Pancreas (tissue), 10 donors: ENCODE measurements at regions not wholly inside any gene's neighbourhood (a gene's known extent, or its start where the extent isn't known, plus 50 kb on each side); places are given as distances from the start of the nearest gene placed in this dataset.

Experiments
- ATAC-seq, 4 donors: fragments of 200-7000 bp; cut with Tn5 transposase; one replicate each; pipeline versions ENCODE4 v1.8.0 to v1.9.1; 2020; ENCODE audit warnings: mild to moderate bottlenecking in 4 of 4, moderate library complexity in 4 of 4
- DNase-seq, 6 donors: peaks; one replicate each; pipeline ENCODE4 v3.0.0-alpha.2; 2020
- FAIRE-seq: peaks from 2 replicates; lab custom pipeline; 2012; peaks lifted over from hg19 to GRCh38; lab: Jason Lieb, UNC
- H3K27ac ChIP-seq, 4 donors: fragments of 200-600 bp; sonication (generic); 1 replicate in 3 of 4; 2 replicates in 1 of 4; pipeline versions ENCODE4 v1.5.0 to v1.8.0; 2020
- H3K27me3 ChIP-seq, 4 donors: fragments of 200-600 bp; one replicate each; pipeline ENCODE4 v1.8.0; 2021
- H3K36me3 ChIP-seq, 3 donors: fragments of 200-600 bp; sonication (generic) in 1 of 3; one replicate each; pipeline versions ENCODE4 v1.5.0 to v1.8.0; 2020 to 2021
- H3K4me1 ChIP-seq, 3 donors: fragments of 200-600 bp; one replicate each; pipeline ENCODE4 v1.8.0; 2021
- H3K4me3 ChIP-seq, 4 donors: fragments of 200-600 bp; sonication (generic) in 2 of 4; one replicate each; pipeline versions ENCODE4 v1.5.0 to v1.8.0; 2020 to 2021
- H3K9me3 ChIP-seq, 4 donors: fragments of 200-600 bp; one replicate each; pipeline ENCODE4 v1.8.0; 2021
- CTCF ChIP-seq, 4 donors: fragments of 200-600 bp; sonication (generic) in 3 of 4; IDR thresholded peaks; one replicate each; pipeline versions ENCODE4 v1.5.0 to v1.8.0; 2021; ENCODE audit warnings: antibody characterized with exemption in 4 of 4
- WGBS, 2 donors: extraction: QIAGEN DNeasy Blood & Tissue Kit; methylation state at CpG; one replicate each; pipeline ENCODE4 v1.1.7; 2013; 5-methylcytosine and 5-hydroxymethylcytosine counted together
- intact Hi-C, 3 donors: fragments of 100-400 bp; cut with DNase I; formaldehyde crosslinking; loops; one replicate each; pipeline versions ENCODE4 v1.11.1 to v1.14.2; 2022
- donor health status: healthy with polysubstance abuse.
- donor health status: DM: no; HTN: no; CAD: no; lungs with moderate emphysema.
- donor health status: DM: no; HTN: no; CAD: no.
- donor health status: control.
- donor health status: control.
- donor health status: Bipolar disorder and iron deficiency.
- donor health status: DM: yes; HTN: yes; CAD: no.
- donor health status: DM: no; HTN: no; CAD: no.
- donor health status: DM: no; HTN: no; CAD: no.
- donor health status: DM: yes; HTN: yes; CAD: no.

- Histone ChIP-seq H3K4me1 (no peaks in the 10 kb centered on the region), H3K36me3 (no peaks in the 10 kb centered on the region), H3K9me3 (no peaks in the 10 kb centered on the region), H3K27ac (no peak overlapping the region), H3K4me3 (no peak overlapping the region), H3K27me3 (no peaks in the 10 kb centered on the region)
- 74 to 91% methylated on average over 2 of the region's 2 CpGs for WGBS, 2 donors
- intact Hi-C loops = no loop called here
- no peak for TF ChIP-seq CTCF (IDR thresholded peaks at IDR 0.05)
- ATAC-seq = no peak
- no peak for DNase-seq
- no peak for FAIRE-seq
Observed at GRCh38 chr6:93985953-93986352, 566.6 kb upstream of the EPHA7 start.

- FAIRE-seq = no peak
- H3K27ac ChIP-seq = no peak overlapping the region
- H3K4me1 ChIP-seq = no peaks in the 10 kb centered on the region
- no peaks in the 10 kb centered on the region for H3K27me3 ChIP-seq
- intact Hi-C loops = no loop called here
- no peak for ATAC-seq
- 29 to 40% methylated on average over 3 of the region's 3 CpGs for WGBS, 2 donors
- H3K4me3 ChIP-seq = no peak overlapping the region
- DNase-seq = no peak
- no peaks in the 10 kb centered on the region for H3K36me3 ChIP-seq
- no peaks in the 10 kb centered on the region for H3K9me3 ChIP-seq
- no peak for TF ChIP-seq CTCF (IDR thresholded peaks at IDR 0.05)
Observed at GRCh38 chr6:93975159-93975558, 555.8 kb upstream of the EPHA7 start.

GRCh38 chr6:93974332-93974731 is 555.0 kb upstream of the EPHA7 start:
- no peaks in the 10 kb centered on the region for H3K36me3 ChIP-seq
- TF ChIP-seq CTCF (IDR thresholded peaks at IDR 0.05) = no peak
- intact Hi-C loops = no loop called here
- no peak overlapping the region for H3K4me3 ChIP-seq
- DNase-seq = no peak
- no peak for ATAC-seq
- 54 to 67% methylated on average over 2 of the region's 2 CpGs for WGBS, 2 donors
- no peaks in the 10 kb centered on the region for H3K9me3 ChIP-seq
- H3K4me1 ChIP-seq = no peaks in the 10 kb centered on the region
- no peak overlapping the region for H3K27ac ChIP-seq
- FAIRE-seq = no peak
- no peaks in the 10 kb centered on the region for H3K27me3 ChIP-seq

GRCh38 chr6:93972791-93973190 is 553.4 kb upstream of the EPHA7 start:
- ATAC-seq (no peak), DNase-seq (no peak), FAIRE-seq (no peak)
- no peaks in the 10 kb centered on the region for H3K36me3 ChIP-seq
- H3K4me3 ChIP-seq = no peak overlapping the region
- intact Hi-C loops = no loop called here
- no peaks in the 10 kb centered on the region for H3K27me3 ChIP-seq
- no peaks in the 10 kb centered on the region for H3K9me3 ChIP-seq
- H3K4me1 ChIP-seq = no peaks in the 10 kb centered on the region
- no peak for TF ChIP-seq CTCF (IDR thresholded peaks at IDR 0.05)
- H3K27ac ChIP-seq = no peak overlapping the region
- 63 to 79% methylated on average over 3 of the region's 3 CpGs for WGBS, 2 donors

- ATAC-seq (no peak), FAIRE-seq (no peak), DNase-seq (no peak)
- H3K9me3 ChIP-seq = no peaks in the 10 kb centered on the region
- no peak for TF ChIP-seq CTCF (IDR thresholded peaks at IDR 0.05)
- no peak overlapping the region for H3K27ac ChIP-seq
- no peaks in the 10 kb centered on the region for H3K4me1 ChIP-seq
- WGBS, 2 donors = 30 to 39% methylated on average over 5 of the region's 5 CpGs
- no peak overlapping the region for H3K4me3 ChIP-seq
- H3K27me3 ChIP-seq = no peaks in the 10 kb centered on the region
- intact Hi-C loops = no loop called here
- H3K36me3 ChIP-seq = no peaks in the 10 kb centered on the region
Observed at GRCh38 chr6:93970684-93971083, 551.3 kb upstream of the EPHA7 start.
